CD4-positive, alpha-beta T cell (primary cell): ENCODE measurements at regions not wholly inside any gene's neighbourhood (a gene's known extent, or its start where the extent isn't known, plus 50 kb on each side); places are given as distances from the start of the nearest gene placed in this dataset.
"Not testable (repeated sequence)": the region's sequence is repeated elsewhere in the genome, so short reads cannot be mapped to it uniquely, and the experiment has no call there.

ENCODE experiments used
- ATAC-seq: fragments of 200-7000 bp; cut with Tn5 transposase; one replicate; pipeline ENCODE4 v1.10.0; 2022; ENCODE audit warnings: mild to moderate bottlenecking; ENCODE audit not compliant: poor library complexity
- CTCF ChIA-PET: fragments of 350-600 bp; sonication (Branson Sonifier 250); formaldehyde crosslinking; loops from one replicate; lab custom pipeline; 2021; ENCODE audit warnings: antibody characterized with exemption, inconsistent platforms; lab: Charles Lee
- POLR2A ChIA-PET: fragments of 350-600 bp; sonication (Branson Sonifier 250); formaldehyde crosslinking; loops from one replicate; lab custom pipeline; 2021; ENCODE audit warnings: antibody characterized with exemption, inconsistent platforms; lab: Charles Lee
- DNase-seq, 14 experiments: peaks; one replicate each; pipeline ENCODE4 v3.0.0-alpha.2; 2013 to 2020; ENCODE audit warnings: mixed read lengths in 2 of 14
- H3K27ac ChIP-seq, 2 donors: one replicate each; pipeline versions ENCODE4 v1.5.1 to v1.7.0; 2013; ENCODE audit warnings: low read length in 2 of 2, low read depth in 1 of 2, mild to moderate bottlenecking in 1 of 2
- H3K27me3 ChIP-seq, 2 experiments: 1 replicate in 1 of 2; 2 replicates in 1 of 2; pipeline versions ENCODE4 v1.6.1 to v1.7.0; 2013; ENCODE audit warnings: low read length in 2 of 2, control low read depth in 1 of 2, mild to moderate bottlenecking in 1 of 2, moderate library complexity in 1 of 2; ENCODE audit not compliant: insufficient read depth in 2 of 2, control insufficient read depth in 1 of 2
- H3K36me3 ChIP-seq: one replicate; pipeline ENCODE4 v1.6.1; 2013; ENCODE audit warnings: low read length, control low read depth; ENCODE audit not compliant: insufficient read depth
- H3K4me1 ChIP-seq: one replicate; pipeline ENCODE4 v1.6.1; 2013; ENCODE audit warnings: low read length, control low read depth; ENCODE audit not compliant: insufficient read depth
- H3K4me3 ChIP-seq: one replicate; pipeline ENCODE4 v1.5.1; 2013; ENCODE audit warnings: mild to moderate bottlenecking, low read length, moderate library complexity
- H3K9me3 ChIP-seq, 2 experiments: 1 replicate in 1 of 2; 2 replicates in 1 of 2; pipeline versions ENCODE4 v1.6.1 to v1.7.0; 2013; ENCODE audit warnings: low read length in 2 of 2, mild to moderate bottlenecking in 2 of 2, control low read depth in 1 of 2, moderate library complexity in 1 of 2; ENCODE audit not compliant: control insufficient read depth in 1 of 2, insufficient read depth in 1 of 2
- H3K27ac Mint-ChIP-seq: one replicate; pipeline ENCODE4 v1.8.0; 2020; ENCODE audit warnings: mixed read lengths
- H3K27me3 Mint-ChIP-seq: one replicate; pipeline ENCODE4 v1.8.0; 2021; ENCODE audit warnings: mixed read lengths
- H3K36me3 Mint-ChIP-seq: one replicate; pipeline ENCODE4 v1.8.0; 2021; ENCODE audit warnings: low read depth, mixed read lengths
- H3K4me1 Mint-ChIP-seq: one replicate; pipeline ENCODE4 v1.8.0; 2021; ENCODE audit warnings: low read depth, mixed read lengths
- H3K4me3 Mint-ChIP-seq: one replicate; pipeline ENCODE4 v1.8.0; 2020; ENCODE audit warnings: mild to moderate bottlenecking, mixed read lengths
- H3K9me3 Mint-ChIP-seq: one replicate; pipeline ENCODE4 v1.8.0; 2020; ENCODE audit warnings: mixed read lengths
- CTCF ChIP-seq: fragments of 200-600 bp; IDR thresholded peaks from one replicate; pipeline ENCODE4 v1.8.0; 2022; ENCODE audit warnings: antibody characterized with exemption, mild to moderate bottlenecking
- intact Hi-C, 2 experiments: fragments of 100-400 bp; cut with DNase I in 1 of 2; cut with micrococcal nuclease in 1 of 2; formaldehyde crosslinking; loops; one replicate each; pipeline versions ENCODE4 v1.15.1 to v1.9.0; 2023 to 2025; cut with DNase I, micrococcal nuclease

GRCh38 chr4:137890812-137891211 is 351.3 kb downstream of the SLC7A11 start:
- H3K36me3 Mint-ChIP-seq = no peaks in the 10 kb centered on the region
- no peaks in the 10 kb centered on the region for H3K4me1 ChIP-seq
- H3K9me3 Mint-ChIP-seq = peaks cover 5% of the 10 kb centered on the region
- H3K36me3 ChIP-seq = no peaks in the 10 kb centered on the region
- DNase-seq (no peak), ATAC-seq (no peak)
- intact Hi-C loops = no loop called here
- no peak overlapping the region for H3K27ac Mint-ChIP-seq
- TF ChIP-seq CTCF = no peak
- no peak overlapping the region for H3K4me3 Mint-ChIP-seq
- H3K27me3 Mint-ChIP-seq = no peaks in the 10 kb centered on the region
- ChIA-PET CTCF (no interaction called here), POLR2A (no interaction called here)
- H3K9me3 ChIP-seq = peaks cover 0 to 3% of the 10 kb centered on the region in 2 experiments
- no peaks in the 10 kb centered on the region for H3K4me1 Mint-ChIP-seq
- H3K4me3 ChIP-seq = no peak overlapping the region
- no peak overlapping the region for H3K27ac ChIP-seq
- H3K27me3 ChIP-seq = no peaks in the 10 kb centered on the region

GRCh38 chr4:137881641-137882040 is 349.3 kb upstream of the PCDH18 start:
- H3K4me1 Mint-ChIP-seq = no peaks in the 10 kb centered on the region
- ATAC-seq = no peak
- no peak for DNase-seq

GRCh38 chr4:137868067-137868466 is 335.8 kb upstream of the PCDH18 start:
- H3K4me3 Mint-ChIP-seq, H3K36me3 Mint-ChIP-seq, H3K27me3 Mint-ChIP-seq, H3K4me1 ChIP-seq, intact Hi-C loops, H3K4me1 Mint-ChIP-seq, H3K27ac ChIP-seq, H3K9me3 Mint-ChIP-seq, H3K4me3 ChIP-seq, H3K27me3 ChIP-seq, H3K27ac Mint-ChIP-seq, POLR2A ChIA-PET, CTCF ChIA-PET, H3K9me3 ChIP-seq, DNase-seq, ATAC-seq, H3K36me3 ChIP-seq: not testable (repeated sequence)

More at GRCh38 chr4:137881641-137882040, 349.3 kb upstream of the PCDH18 start:
- intact Hi-C loops = no loop called here
- Mint-ChIP-seq H3K27ac (no peak overlapping the region), H3K36me3 (no peaks in the 10 kb centered on the region), H3K4me3 (no peak overlapping the region), H3K27me3 (no peaks in the 10 kb centered on the region), H3K9me3 (peaks cover 13% of the 10 kb centered on the region)
- H3K27me3 ChIP-seq = no peaks in the 10 kb centered on the region
- no peaks in the 10 kb centered on the region for H3K4me1 ChIP-seq
- ChIA-PET POLR2A (no interaction called here), CTCF (no interaction called here)
- TF ChIP-seq CTCF = no peak
- peaks cover 0 to 4% of the 10 kb centered on the region in 2 experiments for H3K9me3 ChIP-seq
- no peaks in the 10 kb centered on the region for H3K36me3 ChIP-seq
- no peak overlapping the region for H3K4me3 ChIP-seq
- no peak overlapping the region for H3K27ac ChIP-seq

GRCh38 chr4:137866671-137867070 is 334.4 kb upstream of the PCDH18 start:
- Histone ChIP-seq H3K27me3 (no peaks in the 10 kb centered on the region), H3K4me1 (no peaks in the 10 kb centered on the region), H3K9me3 (peaks cover 0 to 3% of the 10 kb centered on the region in 2 experiments), H3K4me3 (no peak overlapping the region), H3K36me3 (no peaks in the 10 kb centered on the region), H3K27ac (no peak overlapping the region)
- Mint-ChIP-seq H3K4me1 (no peaks in the 10 kb centered on the region), H3K4me3 (no peak overlapping the region), H3K36me3 (no peaks in the 10 kb centered on the region), H3K9me3 (peaks cover 5% of the 10 kb centered on the region), H3K27me3 (no peaks in the 10 kb centered on the region), H3K27ac (no peak overlapping the region)
- POLR2A ChIA-PET = no interaction called here
- CTCF ChIA-PET = no interaction called here
- DNase-seq (no peak), ATAC-seq (no peak)
- intact Hi-C loops = no loop called here
- no peak for TF ChIP-seq CTCF
